Activated CD8-positive, alpha-beta memory T cell treated with anti-CD3 and anti-CD28 coated beads, Interleukin-2, amount 50 U/mL, for 4 hours (primary cell): ENCODE measurements at regions not wholly inside any gene's neighbourhood (a gene's known extent, or its start where the extent isn't known, plus 50 kb on each side); places are given as distances from the start of the nearest gene placed in this dataset.

Source experiments
- DNase-seq: peaks from one replicate; pipeline ENCODE4 v3.0.0-alpha.2; 2020

DNA sequence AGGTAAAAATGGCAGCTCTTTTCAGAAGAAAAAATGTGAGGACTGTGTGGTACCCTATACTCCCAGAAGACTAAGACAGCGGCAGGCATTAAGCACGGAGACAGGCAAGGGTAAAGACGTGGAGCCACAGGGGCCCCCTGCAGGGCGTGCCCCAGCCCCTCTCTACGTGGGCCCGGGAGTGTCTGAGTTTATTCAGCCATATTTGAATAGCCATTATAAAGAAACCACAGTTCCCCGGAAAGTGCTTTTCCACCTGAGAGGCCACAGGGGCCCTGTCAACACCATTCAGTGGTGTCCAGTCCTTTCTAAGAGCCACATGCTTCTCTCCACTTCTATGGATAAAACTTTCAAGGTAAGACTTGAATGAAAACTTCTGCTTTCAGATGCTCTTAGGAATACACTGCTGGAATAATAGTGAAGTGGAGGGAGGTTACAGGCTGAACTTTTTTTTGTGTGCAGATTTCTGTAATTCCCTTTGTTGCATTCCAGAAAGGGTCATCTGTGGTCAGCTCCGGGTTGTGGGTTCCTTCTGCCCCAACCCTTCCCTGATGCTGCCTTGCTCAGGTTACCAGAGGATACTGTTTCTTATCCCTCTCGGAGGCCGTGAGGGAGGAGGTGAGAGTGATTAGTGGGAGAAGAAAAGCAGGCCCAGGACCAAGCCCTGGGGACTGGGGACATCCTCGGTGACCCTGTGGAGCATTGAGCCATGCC is 58.4 kb downstream of the SLC25A47 start:
- no peak for DNase-seq

- DNase-seq: no peak
Measured at GRCh38 chr14:100382106-100382455, 58.9 kb downstream of the SLC25A47 start.

- DNase-seq: peak; percentile 64
Measured at GRCh38 chr14:100383727-100384158, 60.6 kb downstream of the SLC25A47 start.

DNA sequence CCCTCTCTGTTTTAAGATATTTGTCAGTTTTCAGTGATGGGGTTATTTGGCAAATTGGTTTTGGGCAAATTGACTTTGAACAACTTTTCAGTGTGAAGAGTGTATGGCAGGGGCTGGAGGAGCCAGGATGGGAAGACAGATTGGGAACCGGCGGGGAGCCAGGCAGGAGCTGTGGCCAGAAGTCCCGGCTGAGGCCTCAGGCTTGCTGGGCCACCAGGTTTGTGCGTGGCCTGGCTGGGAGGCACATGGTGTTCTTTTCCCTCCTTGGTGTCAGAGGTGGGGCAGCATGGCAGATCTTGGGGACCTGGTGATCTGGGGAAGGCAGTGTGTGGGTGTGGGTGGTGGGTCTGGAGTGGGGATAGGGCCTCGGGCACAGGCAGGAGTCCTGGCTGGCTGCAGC is 61.1 kb downstream of the SLC25A47 start:
- no peak for DNase-seq

GRCh38 chr14:100384819-100385813 is 62.0 kb downstream of the SLC25A47 start:
- DNase-seq: no peak

GRCh38 chr14:100386121-100386520 is 63.0 kb downstream of the SLC25A47 start:
- DNase-seq: no peak

DNA sequence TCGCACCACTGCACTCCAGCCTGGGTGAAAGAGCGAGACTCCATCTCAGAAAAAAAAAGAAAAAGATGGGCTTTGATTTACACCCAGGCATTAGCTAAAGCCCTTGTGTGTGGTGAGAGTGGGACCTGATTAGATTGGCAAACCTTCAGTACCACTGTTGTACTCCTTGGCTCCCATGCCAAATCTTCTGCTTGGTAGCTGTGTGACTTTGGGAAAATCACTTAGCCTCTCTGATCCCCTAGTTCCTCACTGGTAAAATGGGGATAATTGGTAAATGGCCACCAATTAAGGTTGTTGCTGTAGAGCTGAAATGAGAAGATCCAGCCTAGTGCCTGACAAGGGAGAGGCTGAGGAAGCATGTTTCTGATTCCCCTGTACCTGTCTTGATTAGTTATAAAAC is 63.7 kb downstream of the SLC25A47 start:
- no peak for DNase-seq

DNA sequence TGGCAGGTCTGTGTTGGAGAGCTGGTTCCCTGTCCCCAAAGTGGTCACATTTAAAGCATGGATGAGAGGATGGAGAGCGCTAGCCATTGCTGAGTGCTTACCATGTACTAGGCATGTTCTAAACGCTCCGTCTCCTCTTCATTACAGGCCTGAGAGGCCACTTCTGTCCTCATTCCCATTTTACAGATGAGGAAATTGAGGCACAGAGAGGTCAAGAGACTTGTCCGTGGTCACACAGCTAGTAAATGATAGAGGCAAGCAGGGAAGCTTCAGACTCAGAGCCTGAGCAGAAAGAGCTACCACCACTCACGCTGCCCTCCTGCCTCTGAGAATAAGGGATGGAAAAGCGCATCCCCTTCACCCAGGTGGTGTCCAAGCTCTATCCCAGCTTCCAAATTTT is 64.3 kb downstream of the SLC25A47 start:
- DNase-seq: no peak

- no peak for DNase-seq
Measured at GRCh38 chr14:100388103-100389054, 65.2 kb downstream of the SLC25A47 start.

GRCh38 chr14:100389497-100390104 is 66.5 kb downstream of the SLC25A47 start:
- no peak for DNase-seq

DNA sequence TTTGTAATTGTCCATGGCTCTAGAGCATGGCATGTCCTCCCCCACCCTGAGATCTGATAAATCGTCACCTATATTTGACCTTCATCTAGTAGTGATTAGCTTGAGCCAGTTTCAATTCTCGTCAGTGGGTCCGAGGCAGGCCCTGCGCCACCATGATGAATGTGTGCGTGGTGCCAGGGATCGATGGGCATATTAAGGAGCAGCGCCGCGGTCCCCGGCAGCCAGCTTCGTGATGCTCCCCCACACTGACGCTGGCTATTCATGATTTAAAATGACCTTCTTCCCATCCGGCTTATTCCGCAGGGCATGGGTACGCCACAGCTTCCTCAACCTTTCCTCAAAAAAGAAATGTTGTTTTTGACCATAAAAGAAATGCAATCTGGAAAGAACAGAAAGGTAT is 68.0 kb downstream of the SLC25A47 start:
- DNase-seq: no peak

- DNase-seq: no peak
Measured at GRCh38 chr14:100391724-100392123, 68.6 kb downstream of the SLC25A47 start.

DNA sequence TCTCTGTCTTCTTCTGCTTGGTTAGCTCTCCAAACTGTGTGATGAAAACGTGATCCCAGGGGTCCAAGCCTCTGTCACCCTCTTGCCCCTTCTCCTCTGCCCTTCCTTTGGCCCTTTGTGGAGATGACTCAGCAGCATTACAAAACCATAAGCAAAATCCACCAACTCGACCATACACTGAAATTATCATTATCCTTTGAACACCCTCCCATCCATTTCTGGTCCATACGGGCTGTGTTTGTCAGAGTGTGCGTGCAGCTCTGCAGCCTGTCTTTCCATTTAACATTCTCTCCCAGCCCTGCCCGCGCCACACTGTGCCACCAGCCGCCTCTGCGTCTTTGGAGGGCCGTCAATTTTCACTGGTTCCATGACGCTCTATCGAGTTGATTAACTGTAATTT is 69.2 kb downstream of the SLC25A47 start:
- no peak for DNase-seq

DNA sequence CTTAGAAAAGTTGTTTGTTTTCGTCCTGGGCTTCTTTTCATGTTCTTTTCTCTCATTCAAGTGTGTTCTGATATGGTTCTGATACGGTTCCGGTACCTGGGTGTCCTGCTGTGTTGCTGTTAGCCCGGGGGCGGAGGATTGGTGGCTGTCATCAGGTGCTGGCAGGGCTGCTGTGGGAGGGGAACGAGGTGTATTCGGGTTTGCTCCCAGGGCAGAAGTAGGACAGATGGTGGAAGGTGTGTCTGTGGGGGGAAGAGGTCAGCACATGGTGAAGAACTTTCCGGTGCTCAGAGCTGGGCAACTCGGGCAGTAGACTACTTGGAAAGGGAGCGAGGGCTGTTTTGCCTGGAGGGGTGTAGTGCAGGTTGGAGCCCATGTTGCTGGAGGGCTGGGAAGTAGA is 70.2 kb downstream of the SLC25A47 start:
- DNase-seq: no peak

DNA sequence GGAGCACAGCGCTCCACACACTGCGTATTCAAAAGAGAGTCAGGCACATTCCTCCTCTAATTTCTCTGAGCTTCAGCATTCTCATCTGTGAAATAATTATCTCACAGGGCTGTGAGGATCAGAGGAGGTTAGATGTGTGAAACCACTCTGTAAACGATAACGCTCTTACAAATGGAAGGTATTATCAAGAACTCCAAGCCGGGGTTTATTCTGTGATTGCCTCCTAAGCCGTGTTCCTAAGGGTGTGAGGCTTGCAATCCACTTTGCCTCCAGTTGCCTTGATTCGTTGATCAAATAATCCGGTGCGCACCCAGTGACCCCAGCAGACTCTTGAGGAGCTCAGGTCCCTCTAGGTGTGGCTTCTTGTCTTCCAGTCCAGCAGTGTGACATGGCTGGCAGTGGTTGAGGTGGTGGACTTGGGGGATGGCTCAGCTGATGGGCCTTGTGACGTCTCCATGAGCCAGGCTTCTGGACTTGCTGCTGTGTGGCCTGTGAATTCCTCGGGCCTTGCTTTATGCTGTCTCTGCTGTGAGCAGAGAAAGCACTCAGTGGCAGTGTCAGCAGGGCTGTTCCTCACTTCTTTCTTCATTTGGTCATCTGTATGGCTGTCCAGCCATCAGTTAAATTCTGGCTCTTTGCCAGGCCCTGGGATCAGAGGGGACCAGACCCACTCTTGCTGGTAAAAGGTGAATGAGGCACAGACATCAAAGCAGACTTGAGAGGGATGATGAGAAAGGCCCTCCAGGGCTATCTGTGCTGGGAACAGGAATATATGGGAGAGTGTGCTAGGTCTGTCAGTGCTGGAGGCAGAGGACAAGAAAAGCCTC is 71.0 kb downstream of the SLC25A47 start:
- DNase-seq: no peak

GRCh38 chr14:100394886-100395672 is 71.9 kb downstream of the SLC25A47 start:
- DNase-seq: no peak

- no peak for DNase-seq
Measured at GRCh38 chr14:100396266-100396795, 73.2 kb downstream of the SLC25A47 start.

DNA sequence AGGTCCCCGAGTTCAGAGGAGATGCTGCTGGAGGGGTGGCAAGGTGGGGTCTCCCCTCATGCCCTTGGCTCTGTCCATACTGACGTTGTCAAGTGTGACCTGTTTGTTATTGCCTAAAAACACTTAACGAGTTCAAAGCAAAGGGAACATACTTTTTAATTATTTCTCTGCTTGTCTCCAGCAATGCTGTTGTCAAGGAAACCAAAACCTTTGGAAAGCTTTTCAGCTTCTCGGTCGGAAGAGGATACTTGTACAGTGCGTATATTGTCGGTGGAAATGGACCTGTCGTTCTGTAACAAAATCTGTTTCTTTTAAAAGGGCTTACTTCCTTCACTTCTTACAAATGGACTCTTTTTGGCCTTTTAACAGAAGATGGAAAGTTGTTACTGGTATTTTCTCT is 73.9 kb downstream of the SLC25A47 start:
- no peak for DNase-seq

DNA sequence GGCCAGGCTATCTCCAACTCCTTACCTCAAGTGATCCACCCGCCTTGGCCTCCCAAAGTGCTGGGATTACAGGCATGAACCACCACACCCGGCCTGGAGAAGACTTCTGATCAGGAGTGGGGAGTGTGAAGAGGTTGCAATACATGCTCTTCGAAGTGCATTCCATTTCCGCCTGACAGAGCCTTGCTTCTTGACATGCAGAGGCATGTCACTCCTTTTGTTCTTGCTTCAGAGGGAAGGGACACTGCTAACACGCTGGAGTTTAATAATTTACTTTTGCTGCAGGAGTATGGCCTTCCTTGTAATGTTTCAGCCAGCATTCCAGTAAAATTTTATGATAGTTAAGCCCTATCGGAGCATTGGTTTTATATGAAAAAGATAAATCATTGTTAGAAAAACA is 74.9 kb downstream of the SLC25A47 start:
- no peak for DNase-seq

DNA sequence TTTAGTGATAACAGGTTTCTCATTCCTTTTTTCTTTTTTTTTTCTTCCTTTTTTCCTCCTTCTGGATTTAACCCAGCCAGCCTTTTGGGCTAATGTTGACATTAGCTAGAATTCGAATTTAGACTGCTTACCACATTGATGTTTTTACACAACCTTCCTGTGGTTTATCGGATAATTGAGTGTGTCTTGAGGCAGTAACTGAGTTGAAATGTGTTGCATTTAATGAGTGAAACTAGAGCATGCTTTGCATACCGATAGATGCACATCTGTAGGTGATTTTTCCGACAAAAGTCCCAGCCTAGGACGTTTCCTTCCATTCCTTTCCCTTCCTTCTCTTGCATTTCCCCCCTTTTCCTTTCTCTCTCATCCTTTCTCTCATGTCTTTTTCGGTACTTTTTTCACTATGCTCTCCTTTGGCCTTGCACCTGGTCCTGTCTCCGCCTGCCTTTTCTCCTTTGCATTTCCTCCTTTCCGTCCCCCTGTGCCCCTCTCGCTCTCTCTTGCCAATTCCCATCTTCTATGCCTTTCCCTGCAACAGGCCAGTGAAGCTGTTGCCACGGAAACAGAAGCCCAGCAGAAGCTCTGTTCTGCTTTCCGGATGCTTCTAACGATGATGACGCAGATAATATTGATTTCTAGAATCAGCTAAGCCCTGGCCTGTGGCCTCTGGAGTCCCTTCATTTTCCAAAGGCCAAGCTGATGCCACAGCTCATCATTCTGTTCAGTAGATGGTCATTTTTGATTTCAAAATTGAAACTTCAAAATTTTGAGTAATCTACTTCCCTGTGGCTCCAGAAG is 76.1 kb downstream of the SLC25A47 start:
- no peak for DNase-seq
